Thoracic aorta (tissue), 2 donors: ENCODE measurements at regions not wholly inside any gene's neighbourhood (a gene's known extent, or its start where the extent isn't known, plus 50 kb on each side); places are given as distances from the start of the nearest gene placed in this dataset.

Source experiments
- ATAC-seq: fragments of 150-250 bp; one replicate; pipeline ENCODE4 v1.8.0; 2017; ENCODE audit warnings: low read depth; ENCODE audit not compliant: insufficient number of reproducible peaks, low FRiP score
- DNase-seq: peaks from one replicate; pipeline ENCODE4 v3.0.0-alpha.2; 2020; ENCODE audit warnings: low spot score
- H3K27ac ChIP-seq, 2 donors: fragments of 200-600 bp; sonication (generic); 1 replicate in 1 of 2; 2 replicates in 1 of 2; pipeline ENCODE4 v1.5.1; 2016; ENCODE audit warnings: mild to moderate bottlenecking in 2 of 2, moderate library complexity in 2 of 2
- H3K27me3 ChIP-seq: fragments of 200-600 bp; sonication (generic); replicated peaks from 2 replicates; pipeline ENCODE4 v1.6.0; 2016; ENCODE audit warnings: mild to moderate bottlenecking; ENCODE audit not compliant: insufficient read depth
- H3K36me3 ChIP-seq: fragments of 200-600 bp; sonication (generic); one replicate; pipeline ENCODE4 v1.5.1; 2016
- H3K4me1 ChIP-seq, 2 donors: fragments of 200-600 bp; sonication (generic); 1 replicate in 1 of 2; 2 replicates in 1 of 2; pipeline versions ENCODE4 v1.5.1 to v1.6.0; 2016; ENCODE audit warnings: low read depth in 2 of 2, mild to moderate bottlenecking in 1 of 2; ENCODE audit not compliant: control insufficient read depth in 1 of 2
- H3K4me3 ChIP-seq: fragments of 200-600 bp; sonication (generic); 2 replicates; pipeline ENCODE4 v1.5.1; 2016; ENCODE audit warnings: mild to moderate bottlenecking
- H3K9me3 ChIP-seq: fragments of 200-600 bp; sonication (generic); 2 replicates; pipeline ENCODE4 v1.5.1; 2016
- CTCF ChIP-seq: fragments of 200-600 bp; sonication (generic); IDR thresholded peaks from one replicate; pipeline ENCODE4 v1.5.1; 2019; ENCODE audit warnings: antibody characterized with exemption

GRCh38 chr1:5750186-5751162 is 241.8 kb downstream of the NPHP4 start:
- Histone ChIP-seq H3K27me3 (no peaks in the 10 kb centered on the region), H3K9me3 (no peaks in the 10 kb centered on the region), H3K27ac (no peak overlapping the region), H3K4me1 (no peaks in the 10 kb centered on the region), H3K36me3 (no peaks in the 10 kb centered on the region), H3K4me3 (no peak overlapping the region)
- ATAC-seq (no peak), DNase-seq (no peak)
- no peak for TF ChIP-seq CTCF

- TF ChIP-seq CTCF: no peak
- no peak overlapping the region for H3K27ac ChIP-seq
- H3K27me3 ChIP-seq: no peaks in the 10 kb centered on the region
- DNase-seq (no peak), ATAC-seq (no peak)
- no peaks in the 10 kb centered on the region for H3K9me3 ChIP-seq
- H3K36me3 ChIP-seq: no peaks in the 10 kb centered on the region
- no peak overlapping the region for H3K4me3 ChIP-seq
- H3K4me1 ChIP-seq: no peaks in the 10 kb centered on the region
Measured at GRCh38 chr1:5748286-5749225, 243.7 kb downstream of the NPHP4 start.

GRCh38 chr1:5747426-5748285 is 244.6 kb downstream of the NPHP4 start:
- Histone ChIP-seq H3K27me3 (no peaks in the 10 kb centered on the region), H3K36me3 (no peaks in the 10 kb centered on the region)
- TF ChIP-seq CTCF: no peak

GRCh38 chr1:5746611-5747425 is 245.4 kb downstream of the NPHP4 start:
- no peak for DNase-seq
- Histone ChIP-seq H3K9me3 (no peaks in the 10 kb centered on the region), H3K4me3 (no peak overlapping the region), H3K27me3 (no peaks in the 10 kb centered on the region), H3K27ac (no peak overlapping the region), H3K36me3 (no peaks in the 10 kb centered on the region), H3K4me1 (no peaks in the 10 kb centered on the region)
- no peak for ATAC-seq
- TF ChIP-seq CTCF: no peak

More at GRCh38 chr1:5747426-5748285, 244.6 kb downstream of the NPHP4 start:
- DNase-seq (no peak), ATAC-seq (no peak)
- H3K4me1 ChIP-seq: no peaks in the 10 kb centered on the region
- H3K9me3 ChIP-seq: no peaks in the 10 kb centered on the region
- no peak overlapping the region for H3K27ac ChIP-seq
- no peak overlapping the region for H3K4me3 ChIP-seq
